Globus pallidus (tissue), 1 donor: ENCODE measurements at regions not wholly inside any gene's neighbourhood (a gene's known extent, or its start where the extent isn't known, plus 50 kb on each side); places are given as distances from the start of the nearest gene placed in this dataset.
"Not testable (repeated sequence)": the region's sequence is repeated elsewhere in the genome, so short reads cannot be mapped to it uniquely, and the experiment has no call there.

Source experiments
- DNase-seq: peaks from one replicate; pipeline ENCODE4 v3.0.0-alpha.2; 2015; ENCODE audit warnings: low spot score

DNA sequence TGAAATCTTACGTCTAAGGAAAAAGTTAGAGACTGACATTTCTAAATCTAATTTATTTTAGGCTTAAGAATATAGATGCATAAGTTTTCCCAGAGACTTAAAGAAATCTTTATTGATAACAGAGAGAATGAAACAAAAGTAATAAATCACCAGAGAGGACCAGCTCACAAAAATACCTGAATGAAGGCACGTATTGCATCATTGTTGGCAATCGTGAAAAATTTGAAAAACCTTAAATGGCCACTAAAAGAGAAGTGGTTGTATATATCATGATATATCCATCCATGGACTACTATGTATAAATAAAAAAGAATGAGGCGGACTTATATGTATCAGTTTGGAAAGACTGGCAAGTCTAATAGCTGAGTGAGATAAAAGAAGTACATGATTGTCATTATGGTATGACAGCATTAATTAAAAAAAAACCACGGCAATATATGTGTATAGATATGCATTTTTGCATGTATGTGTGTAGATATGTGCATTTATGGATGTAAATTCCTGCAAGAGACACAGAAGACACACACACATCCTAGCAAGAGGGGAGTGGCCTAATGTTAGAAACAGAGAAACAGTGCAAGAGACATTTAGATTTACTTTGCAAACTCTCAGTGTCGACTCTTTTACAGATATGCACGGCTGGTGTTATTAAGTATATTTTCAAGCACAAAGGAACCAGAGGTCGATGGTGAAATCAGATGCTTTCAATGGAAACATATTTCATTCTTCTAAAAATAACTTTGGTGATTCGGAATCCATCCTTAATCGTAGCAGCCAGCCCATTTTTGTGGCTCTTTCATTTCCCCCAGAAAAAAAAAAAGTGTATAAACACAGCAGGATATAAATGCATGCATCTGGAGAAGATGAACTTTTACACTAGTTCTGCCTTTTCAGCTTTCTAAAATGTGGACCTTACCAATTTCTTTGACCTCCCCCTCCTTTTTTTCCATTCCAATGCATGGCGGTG lies 156.1 kb upstream of the SALL4 start:
- DNase-seq = no peak

DNA sequence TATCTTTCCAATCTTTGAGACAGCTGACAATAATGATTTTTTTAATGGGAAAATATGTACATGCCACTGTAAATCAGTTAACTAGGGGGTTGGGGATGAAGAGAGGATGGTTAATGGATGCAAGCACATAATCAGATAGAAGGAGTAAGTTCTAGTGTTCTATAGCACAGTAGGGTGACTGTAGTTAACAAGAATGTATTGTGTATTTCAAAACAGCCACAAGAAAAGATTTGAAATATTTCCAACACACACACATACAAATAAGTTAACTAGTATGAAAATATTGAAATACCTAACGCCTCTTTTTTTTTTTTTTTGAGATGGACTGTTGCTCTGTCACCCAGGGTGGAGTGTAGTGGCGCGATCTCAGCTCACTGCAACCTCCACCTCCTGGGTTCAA lies 153.4 kb upstream of the SALL4 start:
- DNase-seq = no peak

DNA sequence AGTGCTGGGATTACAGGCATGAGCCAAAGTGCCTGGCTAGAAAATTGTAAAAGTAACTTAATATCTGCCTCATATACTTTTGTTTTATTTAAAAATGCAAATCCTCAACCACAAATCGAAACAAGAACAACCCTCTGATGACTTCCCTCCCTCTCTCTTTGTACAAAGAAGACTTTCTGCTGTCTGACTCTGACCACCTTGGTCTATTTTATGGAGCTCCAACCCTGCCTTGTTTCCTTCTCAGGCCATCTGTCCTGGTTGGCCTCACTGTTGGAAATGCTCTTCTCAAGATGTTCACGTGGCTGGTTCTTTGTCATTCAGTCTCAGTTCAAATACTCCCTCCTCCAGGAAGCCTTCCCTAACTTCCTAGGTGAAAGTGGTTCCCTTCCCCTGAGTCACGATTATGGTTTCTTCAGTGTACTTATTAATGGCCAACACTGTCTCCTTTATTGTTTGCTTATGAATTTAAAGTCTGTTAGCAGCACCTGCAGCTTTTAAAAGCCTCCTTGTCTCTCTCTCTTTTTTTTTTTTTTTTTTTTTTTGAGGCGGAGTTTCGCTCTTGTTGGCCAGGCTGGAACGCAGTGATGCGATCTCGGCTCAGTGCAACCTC lies 151.5 kb upstream of the SALL4 start:
- no peak for DNase-seq

DNA sequence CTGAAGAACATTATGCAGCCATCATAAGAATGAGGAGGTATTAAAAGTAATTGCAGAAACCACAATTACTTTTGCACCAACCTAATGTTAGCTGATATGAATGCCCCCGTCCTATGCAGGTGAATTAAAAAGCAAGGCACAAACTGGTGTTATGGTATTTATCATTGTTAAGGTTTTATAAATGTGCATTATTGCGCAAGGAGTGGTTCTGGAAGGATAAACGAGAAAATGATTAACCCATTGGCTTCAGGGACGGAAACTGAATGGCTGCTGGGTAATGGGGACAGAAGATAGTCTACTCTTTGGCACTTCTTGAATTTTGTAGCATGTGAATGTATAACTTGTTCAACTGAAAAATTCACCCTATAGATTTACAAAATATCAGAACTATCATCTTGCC lies 148.6 kb upstream of the SALL4 start:
- DNase-seq = no peak

DNA sequence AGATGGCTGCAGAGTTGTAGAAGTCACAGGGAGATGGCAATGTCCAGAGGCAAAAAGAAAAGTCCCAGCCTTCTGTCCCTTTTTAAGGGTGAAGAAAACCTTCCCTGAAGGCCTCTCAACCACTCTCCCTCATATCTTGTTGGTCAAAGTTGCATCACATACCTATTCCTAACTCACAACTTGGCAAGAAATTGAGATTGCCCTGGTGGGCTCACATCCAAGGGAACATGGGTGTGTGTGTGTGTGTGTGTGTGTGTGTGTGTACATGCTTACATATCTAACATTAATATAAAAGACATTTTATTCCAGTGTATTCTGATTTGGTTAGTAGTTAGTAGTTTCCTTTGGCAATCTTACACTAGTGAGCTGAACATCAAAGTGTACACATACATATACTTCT lies 144.3 kb upstream of the SALL4 start:
- no peak for DNase-seq

DNA sequence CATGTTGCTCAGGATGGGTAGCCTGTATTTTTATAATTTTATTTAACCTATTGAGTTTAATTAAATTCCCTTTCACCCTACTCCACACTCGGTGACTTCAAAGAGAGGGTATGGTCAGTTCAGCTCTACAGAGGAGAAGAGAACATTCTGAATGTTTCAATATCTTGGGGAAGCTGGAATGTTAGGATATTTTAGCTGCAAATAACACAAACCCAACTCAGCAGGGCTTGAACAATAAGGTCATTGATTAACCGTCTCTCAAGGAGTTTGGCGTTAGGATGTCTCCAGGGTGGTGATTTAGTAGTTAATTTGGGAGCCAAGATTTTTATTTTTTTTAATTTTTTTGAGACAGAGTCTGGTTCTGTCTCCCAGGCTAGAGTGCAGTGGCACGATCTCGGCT lies 143.6 kb upstream of the SALL4 start:
- DNase-seq = no peak

DNA sequence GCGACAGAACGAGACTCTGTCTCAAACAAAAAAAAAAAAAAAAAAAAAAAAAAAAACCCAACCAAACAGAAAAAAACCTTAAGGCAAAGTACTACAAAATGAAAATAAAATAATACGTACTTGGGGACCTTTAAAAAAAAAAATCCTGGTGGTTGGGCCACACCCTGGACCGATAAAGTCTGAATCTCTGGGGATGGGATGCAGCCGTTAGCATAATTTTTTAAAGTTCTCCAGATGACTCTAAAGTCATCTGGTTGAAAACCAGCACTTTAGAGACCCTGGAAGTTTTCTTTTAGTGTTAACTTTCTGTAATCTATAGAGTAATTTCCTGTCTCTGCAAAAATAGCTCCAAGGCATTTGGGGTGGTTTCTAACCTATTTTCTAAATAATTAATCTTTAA lies 142.9 kb upstream of the SALL4 start:
- DNase-seq = no peak

DNA sequence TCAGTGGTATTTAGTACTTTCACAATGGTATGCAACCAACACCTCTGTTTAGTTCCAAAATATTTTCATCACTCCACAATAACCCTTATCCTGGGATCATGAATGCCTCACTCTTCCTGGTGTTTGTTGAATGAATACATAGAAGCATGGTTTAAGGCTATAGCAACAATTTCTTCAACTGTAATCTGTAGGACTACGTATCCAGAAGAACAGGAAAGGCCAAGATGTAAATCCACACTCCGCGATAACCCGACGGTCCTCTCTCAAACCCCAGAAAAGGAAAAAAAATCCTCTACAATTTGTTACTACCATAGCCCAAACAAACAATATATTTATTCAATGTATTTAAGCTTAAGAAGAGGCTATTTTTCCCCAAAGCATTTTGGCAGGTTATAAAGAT lies 141.4 kb upstream of the SALL4 start:
- DNase-seq = no peak

DNA sequence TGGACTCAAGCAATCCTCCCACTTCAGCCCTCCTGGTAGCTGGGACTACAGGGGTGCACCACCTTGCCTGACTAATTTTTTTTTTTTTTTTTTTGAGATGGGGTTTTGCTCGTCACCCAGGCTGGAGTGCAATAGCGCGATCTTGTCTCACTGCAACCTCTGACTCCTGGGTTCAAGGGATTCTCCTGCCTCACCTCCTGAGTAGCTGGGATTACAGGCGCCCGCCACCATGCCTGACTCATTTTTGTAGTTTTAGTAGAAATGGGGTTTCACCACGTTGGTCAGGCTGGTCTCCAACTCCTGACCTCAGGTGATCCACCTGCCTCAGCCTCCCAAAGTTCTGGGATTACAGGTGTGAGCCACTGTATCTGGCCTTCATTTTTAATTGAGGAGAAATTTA lies 141.0 kb upstream of the SALL4 start:
- DNase-seq = not testable (repeated sequence)

DNA sequence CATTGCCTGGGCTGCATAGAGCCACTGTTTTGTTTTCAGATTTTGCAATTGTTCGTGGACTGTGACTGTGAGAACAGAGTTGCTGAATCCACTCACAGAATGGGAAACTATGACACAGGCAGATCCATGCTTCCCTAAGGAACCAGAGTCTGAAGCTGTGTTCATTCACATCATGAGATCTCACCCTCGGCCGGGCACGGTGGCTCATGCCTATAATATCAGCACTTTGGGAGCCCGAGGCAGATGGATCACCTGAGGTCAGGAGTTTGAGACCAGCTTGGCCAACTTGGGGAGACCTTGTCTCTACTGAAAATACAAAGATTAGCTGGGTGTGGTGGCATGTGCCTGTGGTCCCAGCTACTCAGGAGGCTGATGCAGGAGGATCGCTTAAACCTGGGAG lies 139.2 kb upstream of the SALL4 start:
- DNase-seq = no peak

DNA sequence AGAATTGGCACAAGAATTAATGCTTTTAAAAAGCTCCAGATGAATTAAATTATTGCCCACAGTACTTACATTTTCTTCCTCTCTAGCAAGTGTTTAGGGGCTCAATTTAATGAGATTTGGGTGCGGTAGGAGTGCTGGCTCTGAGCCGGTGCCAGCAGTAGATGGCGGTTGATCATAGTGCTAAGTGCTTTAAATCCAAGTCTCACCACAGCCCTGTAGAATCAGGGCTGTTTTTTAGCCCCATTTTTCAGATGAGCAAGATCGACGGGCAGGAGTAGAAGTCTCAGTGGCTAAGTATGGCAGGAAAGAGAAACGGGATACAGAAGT lies 136.9 kb upstream of the SALL4 start:
- no peak for DNase-seq

DNA sequence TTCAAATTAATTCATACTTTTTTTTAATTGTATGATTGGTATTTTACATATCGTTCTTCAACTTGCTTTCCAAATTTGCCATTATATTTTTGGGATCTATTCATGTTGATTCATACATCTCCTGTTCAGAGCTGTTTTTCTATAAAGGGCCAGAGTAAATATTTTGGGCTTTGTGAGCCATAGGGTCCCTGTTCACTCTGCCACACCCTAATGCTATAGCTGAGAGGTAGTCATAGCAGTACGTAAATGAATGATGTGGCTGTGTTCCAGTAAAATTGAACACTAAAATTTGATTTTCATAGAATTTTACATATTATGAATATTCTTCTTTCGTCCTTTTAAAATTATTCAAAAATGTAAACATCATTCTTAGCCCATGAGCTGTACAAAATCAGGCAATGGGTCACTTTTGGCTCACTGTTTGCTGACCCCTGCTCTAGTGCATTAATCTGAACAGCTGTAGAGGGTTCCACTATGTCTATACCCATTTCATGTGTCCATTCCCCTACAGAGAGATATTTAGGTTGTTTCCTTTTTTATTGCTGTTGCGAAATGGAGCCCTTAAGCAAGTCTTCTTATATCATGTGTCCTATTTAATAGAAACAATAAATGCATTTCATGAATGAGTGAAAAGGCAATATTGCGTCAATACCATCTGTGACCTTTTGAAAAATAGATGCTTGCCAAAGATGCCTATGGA lies 136.4 kb upstream of the SALL4 start:
- no peak for DNase-seq

DNA sequence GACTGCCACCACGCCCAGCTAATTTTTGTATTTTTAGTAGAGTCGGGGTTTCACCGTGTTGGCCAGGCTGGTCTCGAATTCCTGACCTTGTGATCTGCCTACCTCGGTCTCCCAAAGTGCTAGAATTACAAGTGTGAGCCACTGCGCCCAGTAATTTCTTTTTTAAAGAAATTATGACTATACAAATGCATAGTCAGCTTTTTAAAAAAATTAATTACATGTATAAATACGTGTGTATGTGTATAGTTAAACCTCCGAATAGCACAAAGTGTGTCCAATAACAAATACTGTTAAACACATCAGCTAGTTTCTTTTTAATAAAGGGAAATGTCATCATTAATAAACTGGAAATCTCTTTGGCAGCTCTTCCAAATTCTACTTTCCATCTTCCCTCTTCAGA lies 135.5 kb upstream of the SALL4 start:
- DNase-seq = no peak

DNA sequence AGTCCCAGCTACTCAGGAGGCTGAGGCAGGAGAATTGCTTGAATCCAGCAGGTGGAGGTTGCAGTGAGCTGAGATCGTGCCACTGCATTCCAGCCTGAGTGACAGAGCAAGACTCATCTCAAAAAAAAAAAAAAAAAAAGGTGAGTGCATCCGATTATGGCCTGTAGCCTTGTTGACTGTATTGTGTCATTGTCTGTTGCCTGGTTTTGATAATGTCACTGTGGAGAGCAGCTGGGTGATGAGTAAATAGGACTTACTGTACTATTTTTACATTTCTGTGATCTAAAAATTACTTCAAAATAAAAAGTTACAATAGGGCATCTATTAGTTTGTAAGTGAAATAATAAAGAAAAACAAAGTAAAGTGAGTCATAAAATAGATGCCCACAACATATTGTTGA lies 134.1 kb upstream of the SALL4 start:
- DNase-seq = no peak

DNA sequence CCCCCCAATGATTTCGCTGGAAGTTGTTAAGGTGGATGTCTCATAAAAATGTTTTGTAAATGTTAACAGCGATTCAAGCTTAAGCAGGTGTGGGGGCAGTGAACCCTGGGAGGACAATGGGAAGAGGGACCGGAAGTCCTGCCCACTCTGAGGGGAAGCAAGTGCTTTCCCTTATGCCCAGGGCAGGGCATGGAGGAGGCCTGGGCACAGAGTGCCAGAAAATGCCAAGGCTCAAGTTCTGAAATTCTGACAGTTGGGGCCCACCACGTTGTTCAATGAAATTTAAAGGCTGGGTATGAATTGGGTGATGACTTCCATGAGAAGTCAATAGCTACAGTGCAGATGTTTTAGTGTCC lies 132.7 kb upstream of the SALL4 start:
- DNase-seq = no peak

DNA sequence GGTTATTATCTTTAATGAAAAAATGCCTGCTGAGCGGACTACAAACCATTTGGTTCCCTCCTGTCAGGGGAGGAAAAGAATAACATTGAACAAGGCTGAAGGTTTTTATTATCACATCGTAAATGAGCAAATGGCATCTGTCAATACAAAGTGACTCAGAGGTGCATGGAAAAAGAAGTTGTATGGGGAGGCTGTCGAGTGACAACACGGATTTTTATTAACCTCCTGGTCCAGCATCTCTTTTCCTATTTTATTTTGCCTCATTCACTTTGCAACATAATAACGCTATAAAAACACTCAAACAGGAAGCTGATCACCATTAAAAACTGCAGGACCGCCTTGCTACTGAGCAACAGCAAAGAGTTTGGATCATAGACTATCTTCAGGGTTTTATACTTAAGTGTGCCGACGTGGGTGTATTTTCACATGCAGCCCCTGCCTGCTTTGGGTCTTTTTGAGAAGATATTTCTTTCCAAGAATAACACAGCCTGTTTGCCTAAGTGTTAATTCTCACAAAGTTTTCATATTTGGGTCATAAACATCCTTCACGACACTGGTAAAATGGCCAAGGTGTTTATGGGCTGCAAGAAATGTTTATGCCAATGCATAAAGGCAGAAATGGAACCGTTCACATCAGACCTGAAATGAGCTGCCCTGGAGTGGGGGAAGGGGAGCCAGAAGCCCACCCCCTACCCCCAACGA lies 132.1 kb upstream of the SALL4 start:
- DNase-seq = no peak

DNA sequence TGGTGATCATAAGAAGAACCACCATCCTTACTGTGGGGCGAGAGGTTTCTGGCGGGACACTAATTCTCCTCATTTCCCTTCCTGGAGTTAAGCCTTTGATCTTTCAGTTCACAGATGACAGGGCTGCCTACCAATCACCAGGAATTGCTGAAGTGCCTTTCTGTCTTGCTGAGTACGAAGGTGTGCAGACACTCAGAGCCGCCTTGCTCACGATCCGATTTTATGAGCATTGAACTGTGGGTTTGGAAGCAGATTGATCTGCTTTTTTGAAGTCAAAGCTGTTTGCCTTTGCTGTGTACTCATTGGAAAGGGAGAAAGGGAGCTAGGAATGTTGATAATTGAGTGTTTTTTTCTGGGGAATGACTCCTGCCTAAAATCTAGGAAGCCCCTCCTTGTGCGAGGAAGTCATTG lies 129.1 kb upstream of the SALL4 start:
- DNase-seq = no peak

DNA sequence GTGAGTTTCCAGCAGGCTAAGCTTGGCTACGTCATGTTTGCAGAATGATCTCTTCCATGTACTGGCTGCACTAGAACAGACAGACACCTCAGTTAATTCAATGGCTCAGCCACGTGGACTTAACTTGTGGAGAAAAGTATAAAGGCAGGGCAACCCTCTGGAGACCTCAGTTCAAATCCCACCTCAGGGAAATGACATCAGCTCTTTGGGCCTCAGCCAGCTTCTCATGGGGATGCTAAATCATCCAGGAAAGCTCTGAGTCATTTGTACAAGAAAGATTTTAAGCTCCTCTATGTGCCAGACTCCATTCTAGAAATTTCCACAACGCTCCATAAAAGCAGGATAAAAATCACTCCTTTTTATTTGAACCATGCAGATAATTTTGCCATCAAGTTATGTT lies 128.5 kb upstream of the SALL4 start:
- DNase-seq = no peak

DNA sequence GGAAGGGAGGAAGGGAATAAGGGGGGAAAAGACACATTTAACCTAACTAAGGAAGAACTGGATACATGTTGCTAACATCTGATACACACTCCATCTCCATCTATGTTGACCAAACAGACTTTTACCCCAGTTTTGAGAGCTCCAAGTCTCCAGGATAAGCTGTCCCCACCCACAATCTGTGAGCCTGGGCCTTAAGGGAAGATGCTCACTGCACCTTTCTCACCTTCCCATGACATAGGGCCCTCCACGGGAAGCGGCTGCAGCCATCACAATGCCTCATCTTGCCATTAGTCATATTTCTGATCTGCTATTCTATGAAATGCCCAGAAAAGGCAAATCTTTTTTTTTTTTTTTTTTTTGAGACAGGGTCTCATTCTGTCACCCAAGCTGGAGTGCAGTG lies 126.6 kb upstream of the SALL4 start:
- no peak for DNase-seq

DNA sequence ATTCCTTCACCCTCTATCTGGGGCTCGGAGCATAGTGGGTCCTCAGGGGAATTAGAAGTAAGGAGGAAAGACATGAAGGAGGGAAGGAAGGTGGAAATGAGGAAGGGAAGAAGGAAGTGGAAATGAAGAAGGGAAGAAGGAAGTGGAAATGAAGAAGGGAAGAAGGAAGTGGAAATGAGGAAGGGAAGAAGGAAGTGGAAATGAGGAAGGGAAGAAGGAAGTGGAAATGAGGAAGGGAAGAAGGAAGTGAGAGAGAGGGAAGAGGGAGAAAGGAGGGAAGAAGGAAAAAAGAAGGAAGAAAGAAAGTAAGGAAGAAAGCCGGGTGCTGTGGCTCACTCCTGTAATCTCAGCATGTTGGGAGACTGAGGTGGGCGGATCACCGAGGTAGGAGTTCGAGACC lies 125.6 kb upstream of the SALL4 start:
- not testable (repeated sequence) for DNase-seq

DNA sequence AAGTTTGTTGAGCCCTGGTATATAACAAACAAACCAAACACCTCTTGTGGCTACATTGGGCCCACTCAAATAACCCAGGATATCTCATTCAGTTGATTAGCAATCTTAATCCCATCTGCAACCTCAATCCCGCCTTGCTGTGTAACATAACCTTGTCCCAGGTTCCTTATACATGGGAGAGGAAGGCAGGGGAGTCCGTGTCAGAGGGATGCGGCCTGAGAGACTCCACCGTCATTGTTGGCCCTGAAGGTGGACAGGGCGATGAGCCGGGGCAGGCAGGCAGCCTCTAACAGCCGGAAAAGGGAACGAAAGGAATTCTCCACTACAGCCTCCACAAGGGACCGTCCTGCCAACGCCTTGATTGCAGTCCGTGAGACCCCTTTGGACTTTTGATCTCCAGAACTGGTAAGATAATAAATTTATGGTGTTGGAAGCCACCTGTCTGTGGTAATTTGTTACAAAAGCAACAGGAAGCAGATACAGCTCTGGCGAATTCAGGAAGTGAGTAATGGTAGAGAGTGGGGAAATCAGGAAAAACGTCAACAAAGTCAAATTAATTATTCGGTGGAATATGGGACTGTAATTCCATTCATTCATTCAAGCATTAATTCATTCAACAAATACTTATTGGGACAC lies 124.5 kb upstream of the SALL4 start:
- DNase-seq = no peak

DNA sequence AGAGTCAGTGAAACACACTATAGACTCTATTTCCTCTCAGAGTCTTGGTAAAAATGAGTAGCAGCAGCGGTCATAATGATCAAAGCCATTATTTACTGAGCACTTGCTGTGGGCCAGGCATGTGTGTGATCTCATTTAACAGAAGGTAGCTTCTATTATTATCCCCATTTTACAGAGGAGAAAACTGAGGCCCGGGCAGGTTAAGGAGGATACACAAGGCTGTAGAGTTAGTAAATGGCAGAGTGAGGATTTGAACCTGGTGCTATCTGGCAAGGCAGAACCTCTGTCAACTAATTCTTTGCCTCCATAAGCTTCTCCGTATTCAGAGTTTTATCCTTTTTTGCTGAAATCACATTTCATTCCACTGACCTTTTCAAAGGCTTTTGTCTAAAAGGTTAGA lies 122.2 kb upstream of the SALL4 start:
- DNase-seq = no peak
